Neural progenitor cell (in vitro differentiated cells): ENCODE measurements at regions not wholly inside any gene's neighbourhood (a gene's known extent, or its start where the extent isn't known, plus 50 kb on each side); places are given as distances from the start of the nearest gene placed in this dataset.

Experiments used
- DNase-seq: peaks from one replicate; pipeline ENCODE4 v3.0.0-alpha.2; 2016; ENCODE audit warnings: low spot score
- H2AFZ ChIP-seq: fragments of 200-600 bp; sonication (generic); replicated peaks from 2 replicates; pipeline ENCODE4 v1.6.1; 2016; ENCODE audit warnings: antibody characterized with exemption
- H3F3A ChIP-seq: fragments of 200-600 bp; sonication (generic); 2 replicates; pipeline ENCODE4 v1.6.1; 2016; ENCODE audit warnings: antibody characterized with exemption, low read depth
- H3K27ac ChIP-seq: fragments of 200-600 bp; sonication (generic); 2 replicates; pipeline ENCODE4 v1.5.1; 2016; ENCODE audit warnings: mild to moderate bottlenecking
- H3K27me3 ChIP-seq: fragments of 200-600 bp; sonication (generic); 2 replicates; pipeline ENCODE4 v1.6.1; 2016; ENCODE audit warnings: mild to moderate bottlenecking, moderate library complexity
- H3K36me3 ChIP-seq: fragments of 200-600 bp; sonication (generic); 2 replicates; pipeline ENCODE4 v1.5.1; 2016
- H3K4me1 ChIP-seq: fragments of 200-600 bp; sonication (generic); 2 replicates; pipeline ENCODE4 v1.6.1; 2016; ENCODE audit warnings: mixed run types
- H3K4me2 ChIP-seq: fragments of 200-600 bp; sonication (generic); 2 replicates; pipeline ENCODE4 v1.6.1; 2016
- H3K4me3 ChIP-seq: fragments of 200-600 bp; sonication (generic); 2 replicates; pipeline ENCODE4 v1.5.1; 2016
- H3K79me2 ChIP-seq: fragments of 200-600 bp; sonication (generic); 2 replicates; pipeline ENCODE4 v1.6.1; 2016; ENCODE audit warnings: low read depth
- H3K9ac ChIP-seq: fragments of 200-600 bp; sonication (generic); 2 replicates; pipeline ENCODE4 v1.6.1; 2016
- H3K9me3 ChIP-seq: fragments of 200-600 bp; sonication (generic); 2 replicates; pipeline ENCODE4 v1.5.1; 2016; ENCODE audit warnings: low read depth
- H4K20me1 ChIP-seq: fragments of 200-600 bp; sonication (generic); 2 replicates; pipeline ENCODE4 v1.6.1; 2016; ENCODE audit warnings: low read depth
- H3K27ac Mint-ChIP-seq: 3 replicates; pipeline ENCODE4 v1.8.0; 2021; ENCODE audit warnings: mixed read lengths
- H3K27me3 Mint-ChIP-seq: 2 replicates; pipeline ENCODE4 v1.8.0; 2022; ENCODE audit warnings: low read depth, mild to moderate bottlenecking, inconsistent platforms, moderate library complexity, mixed read lengths; ENCODE audit not compliant: insufficient read depth
- H3K36me3 Mint-ChIP-seq: 3 replicates; pipeline ENCODE4 v1.8.0; 2021; ENCODE audit warnings: mixed read lengths
- H3K4me1 Mint-ChIP-seq: 3 replicates; pipeline ENCODE4 v1.8.0; 2021; ENCODE audit warnings: mixed read lengths
- H3K4me3 Mint-ChIP-seq: 3 replicates; pipeline ENCODE4 v1.8.0; 2021; ENCODE audit warnings: mild to moderate bottlenecking, moderate library complexity, mixed read lengths
- H3K9me3 Mint-ChIP-seq: 3 replicates; pipeline ENCODE4 v1.8.0; 2020; ENCODE audit warnings: mixed read lengths
- CTCF ChIP-seq: fragments of 200-600 bp; sonication (generic); IDR thresholded peaks from 2 replicates; pipeline ENCODE4 v1.5.1; 2017; ENCODE audit warnings: antibody characterized with exemption, mild to moderate bottlenecking
- EZH2 ChIP-seq: fragments of 200-600 bp; sonication (generic); IDR thresholded peaks from 2 replicates; pipeline ENCODE4 v1.6.1; 2017; ENCODE audit warnings: antibody characterized with exemption, mild to moderate bottlenecking, moderate library complexity
- EZH2phosphoT487 ChIP-seq: fragments of 200-600 bp; sonication (generic); IDR thresholded peaks from 2 replicates; pipeline ENCODE4 v1.6.1; 2017; ENCODE audit warnings: antibody characterized with exemption

DNA sequence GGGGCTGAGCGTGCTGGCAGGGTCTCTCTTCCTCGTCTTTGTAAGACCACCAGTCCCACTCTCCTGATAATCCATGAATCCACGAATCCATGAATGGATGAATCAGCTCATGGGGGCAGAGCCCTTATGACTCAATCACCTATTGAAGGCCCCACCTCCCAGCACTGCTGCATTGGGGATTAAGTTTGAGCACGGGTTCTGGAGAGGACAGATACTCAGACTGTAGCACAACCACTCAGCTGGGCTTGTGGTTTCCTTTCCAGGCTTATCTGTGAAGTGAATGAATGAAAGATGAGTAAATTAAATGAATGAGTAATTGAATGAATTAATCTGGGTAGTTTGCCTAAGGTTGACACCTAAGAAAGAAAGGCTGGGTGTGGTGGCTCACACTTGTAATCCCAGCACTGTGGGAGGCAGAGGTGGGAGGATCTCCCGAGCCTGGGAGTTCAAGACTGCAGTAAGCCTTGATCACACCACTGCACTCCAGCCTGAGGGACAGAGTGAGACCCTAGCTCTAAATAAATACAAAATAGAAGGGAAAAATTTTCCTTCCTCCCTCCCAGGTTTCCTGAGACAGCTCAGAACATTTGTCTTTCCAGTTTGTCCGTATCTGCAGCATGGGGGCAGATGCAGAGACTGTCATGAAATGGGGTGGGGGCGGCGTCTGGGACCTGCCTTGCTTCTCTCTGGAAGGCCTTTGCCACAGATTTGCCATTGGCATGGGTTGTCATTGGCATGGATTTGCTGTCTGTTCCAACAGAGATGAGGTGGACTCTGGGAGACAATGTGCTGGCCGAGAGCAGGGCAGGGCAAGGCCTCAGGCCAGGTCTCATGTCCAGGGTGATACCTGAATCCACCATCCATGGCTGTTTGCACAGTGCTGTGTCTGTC, 187.7 kb upstream of the C1orf174 start:
- Histone ChIP-seq H2AFZ (no peak overlapping the region), H3K4me2 (no peak overlapping the region), H3F3A (no peaks in the 10 kb centered on the region), H3K36me3 (no peaks in the 10 kb centered on the region), H3K9me3 (no peaks in the 10 kb centered on the region), H3K4me1 (peaks cover 4% of the 10 kb centered on the region), H3K27ac (no peak overlapping the region), H3K27me3 (no peaks in the 10 kb centered on the region), H4K20me1 (no peaks in the 10 kb centered on the region), H3K79me2 (no peaks in the 10 kb centered on the region), H3K9ac (no peak overlapping the region), H3K4me3 (no peak overlapping the region)
- Mint-ChIP-seq H3K4me3 (no peak overlapping the region), H3K27me3 (peaks cover 9% of the 10 kb centered on the region), H3K4me1 (peaks cover 24% of the 10 kb centered on the region), H3K9me3 (peaks cover 12% of the 10 kb centered on the region), H3K36me3 (no peaks in the 10 kb centered on the region), H3K27ac (peak overlapping the region; percentile 74)
- no peak for DNase-seq
- TF ChIP-seq EZH2, result no peak
- TF ChIP-seq EZH2phosphoT487, result no peak
- no peak for TF ChIP-seq CTCF

DNA sequence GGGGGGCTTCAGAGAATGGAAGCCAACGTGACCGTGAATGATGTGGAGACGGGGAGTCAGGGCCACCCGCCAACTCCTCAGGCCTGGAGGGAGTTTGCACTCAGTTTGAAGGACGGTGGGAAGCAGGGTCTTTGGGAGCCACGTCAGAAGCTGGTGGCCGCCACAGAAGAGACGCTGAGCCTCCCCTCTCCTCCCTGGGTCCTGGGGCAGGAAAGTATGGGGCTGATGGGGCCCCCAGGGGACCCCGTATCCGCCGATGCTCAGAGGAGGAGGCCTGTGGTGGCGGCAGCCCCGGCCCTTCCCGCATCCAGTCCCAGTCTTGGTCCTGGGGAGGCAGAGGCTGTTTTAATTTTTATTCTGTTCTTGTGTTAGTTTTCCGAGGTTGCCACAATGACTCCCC, 188.6 kb upstream of the C1orf174 start:
- Mint-ChIP-seq H3K9me3 (peaks cover 17% of the 10 kb centered on the region), H3K27ac (no peak overlapping the region), H3K4me1 (peaks cover 15% of the 10 kb centered on the region), H3K27me3 (peaks cover 10% of the 10 kb centered on the region), H3K36me3 (no peaks in the 10 kb centered on the region), H3K4me3 (no peak overlapping the region)
- Histone ChIP-seq H3K4me2 (no peak overlapping the region), H3K27ac (no peak overlapping the region), H3K9ac (no peak overlapping the region), H3K36me3 (no peaks in the 10 kb centered on the region), H3K4me3 (no peak overlapping the region), H3F3A (no peaks in the 10 kb centered on the region), H3K9me3 (no peaks in the 10 kb centered on the region), H3K4me1 (no peaks in the 10 kb centered on the region), H4K20me1 (no peaks in the 10 kb centered on the region), H3K27me3 (no peaks in the 10 kb centered on the region), H2AFZ (no peak overlapping the region), H3K79me2 (no peaks in the 10 kb centered on the region)
- TF ChIP-seq CTCF (no peak), EZH2phosphoT487 (no peak), EZH2 (no peak)
- DNase-seq, result no peak

DNA sequence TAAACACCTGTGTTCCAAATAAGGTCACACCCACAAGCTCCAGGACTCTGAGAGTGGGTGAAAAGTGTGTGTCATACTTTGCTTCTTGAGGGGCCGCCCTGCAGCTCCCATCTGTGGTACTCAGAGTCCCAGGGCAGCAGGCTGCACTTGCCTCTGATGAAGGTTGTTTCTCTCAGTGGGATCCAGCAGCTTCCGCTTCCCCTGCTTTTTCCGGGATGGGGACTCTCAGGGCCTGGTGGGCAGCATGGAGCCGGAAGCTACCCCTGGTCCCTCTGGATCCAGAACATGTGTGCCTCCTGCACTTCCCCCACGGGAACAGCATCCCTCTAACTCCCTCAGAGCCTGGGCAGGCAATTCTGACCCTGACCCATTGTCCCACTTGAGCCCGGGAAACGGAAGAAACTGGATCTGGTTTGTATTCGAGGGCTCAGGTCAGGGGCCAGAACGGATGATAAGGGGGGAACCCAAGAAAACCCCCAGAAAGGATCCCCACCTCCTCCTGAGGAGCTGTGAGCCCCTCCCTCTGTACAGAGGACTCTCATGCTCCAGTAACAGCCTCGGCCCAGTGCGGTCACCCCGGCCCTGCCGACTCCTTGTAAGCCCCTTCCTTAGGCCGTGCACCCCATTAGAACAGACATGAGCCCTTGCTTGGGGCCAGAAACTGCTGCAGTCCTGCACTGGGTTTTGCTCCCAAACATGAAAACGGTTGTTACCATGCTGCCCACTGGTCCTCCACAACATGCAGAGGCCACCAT, 189.5 kb upstream of the C1orf174 start:
- Histone ChIP-seq H3K27ac (no peak overlapping the region), H3K4me2 (no peak overlapping the region), H3F3A (no peaks in the 10 kb centered on the region), H3K36me3 (no peaks in the 10 kb centered on the region), H2AFZ (no peak overlapping the region), H4K20me1 (no peaks in the 10 kb centered on the region), H3K4me1 (no peaks in the 10 kb centered on the region), H3K79me2 (no peaks in the 10 kb centered on the region), H3K27me3 (no peaks in the 10 kb centered on the region), H3K9ac (no peak overlapping the region), H3K4me3 (no peak overlapping the region), H3K9me3 (no peaks in the 10 kb centered on the region)
- no peak for DNase-seq
- Mint-ChIP-seq H3K27me3 (peaks cover 11% of the 10 kb centered on the region), H3K4me3 (no peak overlapping the region), H3K27ac (no peak overlapping the region), H3K4me1 (peaks cover 10% of the 10 kb centered on the region), H3K36me3 (no peaks in the 10 kb centered on the region), H3K9me3 (peaks cover 21% of the 10 kb centered on the region)
- no peak for TF ChIP-seq CTCF
